IMR-90 (cell line): ENCODE measurements at regions not wholly inside any gene's neighbourhood (a gene's known extent, or its start where the extent isn't known, plus 50 kb on each side); places are given as distances from the start of the nearest gene placed in this dataset.
"Not testable (repeated sequence)": the region's sequence is repeated elsewhere in the genome, so short reads cannot be mapped to it uniquely, and the experiment has no call there.

ENCODE experiments used
- ATAC-seq: fragments of 200-7000 bp; cut with Tn5 transposase; 2 replicates; pipeline ENCODE4 v1.9.1; 2020; ENCODE audit warnings: low read depth, mild to moderate bottlenecking, moderate library complexity
- BruUV-seq: library from RNA; stranded (reverse); fragments of 400-500 nt; replicated peaks from 2 replicates; lab custom pipeline; 2021; lab: Mats Ljungman, UMichigan
- CTCF ChIA-PET: fragments of 300-600 bp; formaldehyde crosslinking; extraction: SDS; loops from one replicate; lab custom pipeline; 2021; ENCODE audit warnings: antibody characterized with exemption; lab: Yijun Ruan, JAX
- POLR2A ChIA-PET: fragments of 300-600 bp; sonication (Branson Sonifier 250); formaldehyde crosslinking; loops from one replicate; lab custom pipeline; 2022; ENCODE audit warnings: antibody characterized with exemption; ENCODE audit not compliant: unreplicated experiment; lab: Charles Lee
- DNase-seq: peaks from one replicate; pipeline ENCODE4 v3.0.0; 2013
- H2AFZ ChIP-seq: replicated peaks from 2 replicates; pipeline ENCODE3; 2013; ENCODE audit warnings: low read length, mild to moderate bottlenecking; ENCODE audit not compliant: poor library complexity
- H2AK5ac ChIP-seq: 2 replicates; pipeline ENCODE4 v1.6.1; 2013; ENCODE audit warnings: low read depth, low read length, inconsistent platforms
- H2AK9ac ChIP-seq: replicated peaks from 2 replicates; pipeline ENCODE3; 2013; ENCODE audit warnings: mild to moderate bottlenecking, low read depth, low read length, moderate library complexity; ENCODE audit not compliant: poor library complexity
- H2BK120ac ChIP-seq: 2 replicates; pipeline ENCODE4 v1.6.1; 2013; ENCODE audit warnings: low read depth, low read length, inconsistent platforms
- H2BK15ac ChIP-seq: 3 replicates; pipeline ENCODE4 v1.6.1; 2013; ENCODE audit warnings: low read depth, low read length, inconsistent platforms
- H2BK20ac ChIP-seq: 2 replicates; pipeline ENCODE4 v1.6.1; 2013; ENCODE audit warnings: low read depth, mild to moderate bottlenecking, inconsistent platforms, low read length, moderate library complexity
- H2BK5ac ChIP-seq: 2 replicates; pipeline ENCODE4 v1.6.1; 2013; ENCODE audit warnings: mild to moderate bottlenecking, low read depth, low read length, inconsistent platforms; ENCODE audit not compliant: poor library complexity, severe bottlenecking
- H3K14ac ChIP-seq: replicated peaks from 2 replicates; pipeline ENCODE4 v1.6.1; 2013; ENCODE audit warnings: low read depth, low read length, inconsistent platforms
- H3K18ac ChIP-seq: 2 replicates; pipeline ENCODE4 v1.6.1; 2013; ENCODE audit warnings: low read depth, low read length, control low read depth
- H3K23ac ChIP-seq: 2 replicates; pipeline ENCODE4 v1.6.1; 2013; ENCODE audit warnings: low read depth, low read length, inconsistent platforms
- H3K27ac ChIP-seq: 2 replicates; pipeline ENCODE4 v1.5.1; 2013; ENCODE audit warnings: mild to moderate bottlenecking, control low read depth, low read length; ENCODE audit not compliant: insufficient read depth
- H3K27me3 ChIP-seq: 2 replicates; pipeline ENCODE4 v1.6.1; 2013; ENCODE audit warnings: low read length; ENCODE audit not compliant: control insufficient read depth, insufficient read depth
- H3K36me3 ChIP-seq: 2 replicates; pipeline ENCODE4 v1.6.1; 2013; ENCODE audit warnings: low read length, mixed read lengths; ENCODE audit not compliant: control insufficient read depth, insufficient read depth
- H3K4ac ChIP-seq: 2 replicates; pipeline ENCODE4 v1.6.1; 2013; ENCODE audit warnings: low read depth, low read length, inconsistent platforms
- H3K4me1 ChIP-seq: 2 replicates; pipeline ENCODE4 v1.6.1; 2013; ENCODE audit warnings: low read length, mixed read lengths; ENCODE audit not compliant: control insufficient read depth, insufficient read depth
- H3K4me2 ChIP-seq: 2 replicates; pipeline ENCODE4 v1.6.1; 2013; ENCODE audit warnings: low read depth, mild to moderate bottlenecking, control low read depth, low read length, moderate library complexity
- H3K4me3 ChIP-seq: 2 replicates; pipeline ENCODE4 v1.5.1; 2013; ENCODE audit warnings: low read depth, mild to moderate bottlenecking, control low read depth, low read length, moderate library complexity; ENCODE audit not compliant: insufficient read depth
- H3K56ac ChIP-seq: 2 replicates; pipeline ENCODE4 v1.6.1; 2013; ENCODE audit warnings: low read length, inconsistent platforms; ENCODE audit not compliant: insufficient read depth; ENCODE audit errors: extremely low read depth
- H3K79me1 ChIP-seq, 2 experiments: 2 replicates each; pipeline ENCODE4 v1.6.1; 2013; ENCODE audit warnings: low read length in 2 of 2, inconsistent platforms in 1 of 2, low read depth in 1 of 2
- H3K9ac ChIP-seq: 2 replicates; pipeline ENCODE4 v1.6.1; 2013; ENCODE audit warnings: low read depth, low read length, control low read depth
- H3K9me1 ChIP-seq: 2 replicates; pipeline ENCODE4 v1.6.1; 2013; ENCODE audit warnings: low read length, inconsistent platforms; ENCODE audit not compliant: insufficient read depth
- H3K9me3 ChIP-seq: 2 replicates; pipeline ENCODE4 v1.6.1; 2013; ENCODE audit warnings: low read length; ENCODE audit not compliant: control insufficient read depth, insufficient read depth
- H4K20me1 ChIP-seq: 2 replicates; pipeline ENCODE4 v1.6.1; 2013; ENCODE audit warnings: low read length, inconsistent platforms; ENCODE audit not compliant: insufficient read depth
- H4K5ac ChIP-seq: 2 replicates; pipeline ENCODE4 v1.6.1; 2013; ENCODE audit warnings: mild to moderate bottlenecking, low read depth, low read length, control low read depth
- H4K8ac ChIP-seq, 2 experiments: 2 replicates each; pipeline ENCODE4 v1.6.1; 2013; ENCODE audit warnings: low read depth in 2 of 2, low read length in 2 of 2, control low read depth in 1 of 2, inconsistent platforms in 1 of 2
- H4K91ac ChIP-seq: 2 replicates; pipeline ENCODE4 v1.6.1; 2013; ENCODE audit warnings: low read depth, low read length, inconsistent platforms; ENCODE audit not compliant: insufficient read depth
- CEBPB ChIP-seq: IDR thresholded peaks from 2 replicates; pipeline ENCODE4 v1.6.1; 2012; ENCODE audit warnings: low read depth, low read length, improper control_type of control experiment
- MAZ ChIP-seq: IDR thresholded peaks from 2 replicates; pipeline ENCODE4 v1.6.1; 2012; ENCODE audit warnings: low read depth, mild to moderate bottlenecking, low read length, improper control_type of control experiment, moderate library complexity, borderline replicate concordance
- NFE2L2 ChIP-seq: fragments of 150-350 bp; IDR thresholded peaks from 2 replicates; pipeline ENCODE4 v1.6.1; 2016; ENCODE audit warnings: low read depth, mild to moderate bottlenecking, low read length
- POLR2A ChIP-seq: IDR thresholded peaks from 2 replicates; pipeline ENCODE4 v1.6.1; 2012; ENCODE audit warnings: mild to moderate bottlenecking, low read depth, low read length
- WGBS, 2 experiments: methylation state at CpG; one replicate each; pipeline versions ENCODE4 v1.1.5 to v1.1.7; 2013; ENCODE audit warnings: missing lambda C conversion rate in 2 of 2; ENCODE audit not compliant: insufficient read length in 1 of 2; ENCODE audit errors: extremely low coverage in 2 of 2; 5-methylcytosine and 5-hydroxymethylcytosine counted together
- dilution Hi-C: fragments of 300-500 bp; cut with HindIII; formaldehyde crosslinking; loops from one replicate; pipeline ENCODE4 v1.14.3; 2018; ENCODE audit warnings: low sequenced_read_pairs; ENCODE audit not compliant: unreplicated experiment
- in situ Hi-C: fragments of 300-500 bp; cut with MboI; formaldehyde crosslinking; loops from 3 replicates; pipeline ENCODE4 v1.14.3; 2019; ENCODE audit warnings: low sequenced_read_pairs, inconsistent platforms, mixed read lengths
- intact Hi-C: fragments of 100-400 bp; cut with micrococcal nuclease; formaldehyde crosslinking; loops from 2 replicates; pipeline ENCODE4 v1.10.0; 2022

- Histone ChIP-seq H3K27ac (no peak overlapping the region), H3K36me3 (no peaks in the 10 kb centered on the region), H4K5ac (no peak overlapping the region), H3K27me3 (no peaks in the 10 kb centered on the region), H2BK15ac (no peak overlapping the region; the same call in 2 of the 3 replicates), H2AK5ac (no peak overlapping the region), H3K56ac (no peak overlapping the region), H3K9ac (no peak overlapping the region), H3K79me1 (no peaks in the 10 kb centered on the region), H2BK5ac (no peak overlapping the region), H3K9me1 (0 out of 2 replicates have a peak, but pooled peaks cover 3% of the 10 kb centered on the region), H3K18ac (no peak overlapping the region), H4K91ac (no peak overlapping the region), H3K23ac (no peak overlapping the region), H2BK20ac (no peak overlapping the region), H2BK120ac (no peak overlapping the region), H4K8ac (no peak overlapping the region), H2AK9ac (no peak overlapping the region), H3K14ac (no peak overlapping the region), H3K9me3 (no peaks in the 10 kb centered on the region), H3K4me2 (no peak overlapping the region), H3K4me3 (no peak overlapping the region), H3K4ac (no peak overlapping the region), H4K20me1 (no peaks in the 10 kb centered on the region), H2AFZ (no peak overlapping the region), H3K4me1 (peaks cover 4% of the 10 kb centered on the region)
- DNase-seq (no peak), ATAC-seq (no peak)
- intact Hi-C loops (loop anchor here (5.0 kb wide), 1 partner anchor 74 kb away; no protein-coding TSS in a partner anchor), in situ Hi-C loops (no loop called here), dilution Hi-C loops (no loop called here)
- no TSS peak for BruUV-seq
- ChIA-PET POLR2A (no interaction called here), CTCF (no interaction called here)
- TF ChIP-seq CEBPB (no peak), MAZ (no peak), NFE2L2 (no peak), POLR2A (no peak)
- no CpG with 5 or more reads among the region's 5 CpGs for WGBS, 2 experiments
Measured at GRCh38 chr6:11845664-11846577, 67.3 kb upstream of the ADTRP start.

DNA sequence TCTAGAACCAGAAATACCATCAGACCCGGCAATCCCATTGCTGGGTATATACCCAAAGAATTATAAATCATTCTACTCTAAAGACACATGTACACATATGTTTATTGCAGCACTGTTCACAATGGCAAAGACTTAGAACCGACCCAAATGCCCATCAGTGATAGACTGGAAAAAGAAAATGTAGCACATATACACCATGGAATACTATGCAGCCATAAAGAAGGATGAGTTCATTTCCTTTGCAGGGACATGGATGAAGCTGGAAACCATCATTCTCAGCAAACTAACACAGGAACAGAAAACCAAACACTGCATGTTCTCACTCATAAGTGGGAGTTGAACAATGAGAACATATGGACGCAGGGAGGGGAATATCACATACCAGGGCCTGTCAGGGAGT, 64.2 kb upstream of the ADTRP start:
- H3K18ac ChIP-seq, POLR2A ChIA-PET: not testable (repeated sequence)

More for the DNA sequence above, 64.2 kb upstream of the ADTRP start:
- H3K56ac ChIP-seq, H4K20me1 ChIP-seq, H3K4ac ChIP-seq, H3K79me1 ChIP-seq, H3K36me3 ChIP-seq, H3K23ac ChIP-seq, H3K14ac ChIP-seq, H2AK5ac ChIP-seq, dilution Hi-C loops, intact Hi-C loops, H3K4me2 ChIP-seq, BruUV-seq, H2BK5ac ChIP-seq, CTCF ChIA-PET, H4K5ac ChIP-seq, H3K4me3 ChIP-seq, H3K27me3 ChIP-seq, H3K9me3 ChIP-seq, H2BK15ac ChIP-seq, H3K27ac ChIP-seq, H3K4me1 ChIP-seq, in situ Hi-C loops, DNase-seq, H4K91ac ChIP-seq, H2AK9ac ChIP-seq, H2BK120ac ChIP-seq, H2BK20ac ChIP-seq, H2AFZ ChIP-seq, H4K8ac ChIP-seq, H3K9ac ChIP-seq, ATAC-seq, H3K9me1 ChIP-seq: not testable (repeated sequence)
- no CpG with 5 or more reads among the region's 3 CpGs for WGBS, 2 experiments
